ENCODE measurements at regions not wholly inside any gene's neighbourhood (a gene's known extent, or its start where the extent isn't known, plus 50 kb on each side); places are given as distances from the start of the nearest gene placed in this dataset.

DNA sequence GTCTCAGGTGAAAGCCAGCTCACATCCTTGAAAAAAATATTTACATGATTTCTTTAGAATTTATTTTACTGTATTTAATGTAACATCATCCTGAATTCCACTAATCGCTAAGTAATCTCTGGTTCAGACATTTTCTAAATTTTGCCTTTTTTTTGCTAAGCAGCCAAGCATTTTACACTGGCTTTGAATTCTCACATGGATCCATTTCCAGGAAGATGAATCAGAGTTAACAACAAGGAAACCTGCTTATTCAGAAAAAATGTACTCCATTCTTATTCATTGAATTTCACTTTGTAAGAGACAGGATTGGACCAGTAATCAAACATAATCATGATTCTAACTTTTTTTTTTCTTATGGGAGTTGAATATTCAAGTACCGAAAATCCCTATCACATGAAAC, 1785.1 kb upstream of the FLRT2 start:
- TF ChIP-seq, protein P1, sequence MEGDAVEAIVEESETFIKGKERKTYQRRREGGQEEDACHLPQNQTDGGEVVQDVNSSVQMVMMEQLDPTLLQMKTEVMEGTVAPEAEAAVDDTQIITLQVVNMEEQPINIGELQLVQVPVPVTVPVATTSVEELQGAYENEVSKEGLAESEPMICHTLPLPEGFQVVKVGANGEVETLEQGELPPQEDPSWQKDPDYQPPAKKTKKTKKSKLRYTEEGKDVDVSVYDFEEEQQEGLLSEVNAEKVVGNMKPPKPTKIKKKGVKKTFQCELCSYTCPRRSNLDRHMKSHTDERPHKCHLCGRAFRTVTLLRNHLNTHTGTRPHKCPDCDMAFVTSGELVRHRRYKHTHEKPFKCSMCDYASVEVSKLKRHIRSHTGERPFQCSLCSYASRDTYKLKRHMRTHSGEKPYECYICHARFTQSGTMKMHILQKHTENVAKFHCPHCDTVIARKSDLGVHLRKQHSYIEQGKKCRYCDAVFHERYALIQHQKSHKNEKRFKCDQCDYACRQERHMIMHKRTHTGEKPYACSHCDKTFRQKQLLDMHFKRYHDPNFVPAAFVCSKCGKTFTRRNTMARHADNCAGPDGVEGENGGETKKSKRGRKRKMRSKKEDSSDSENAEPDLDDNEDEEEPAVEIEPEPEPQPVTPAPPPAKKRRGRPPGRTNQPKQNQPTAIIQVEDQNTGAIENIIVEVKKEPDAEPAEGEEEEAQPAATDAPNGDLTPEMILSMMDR (IDR thresholded peaks at IDR 0.05; ENCODE audit: poor library complexity) = no peak
- TF ChIP-seq EZH2 (IDR thresholded peaks at IDR 0.05; ENCODE audit: borderline replicate concordance) = no peak
- no peak for TF ChIP-seq EZH2phosphoT487 (IDR thresholded peaks at IDR 0.05; ENCODE audit: low read depth, severe bottlenecking, unreplicated experiment)
